Stimulated activated memory B cell treated with anti-CD40 and anti-IgM and Interleukin-4, amounts not matched to agents 10 μg/mL and 1 μg/mL and 100 μg/mL, for 72 hours (primary cell): ENCODE measurements at regions not wholly inside any gene's neighbourhood (a gene's known extent, or its start where the extent isn't known, plus 50 kb on each side); places are given as distances from the start of the nearest gene placed in this dataset.

ENCODE experiments used
- ATAC-seq: fragments of 150-1000 bp; cut with Tn5 transposase; 2 replicates; pipeline ENCODE4 v1.10.0; 2021
- H3K27ac Mint-ChIP-seq: one replicate; pipeline ENCODE4 v1.8.0; 2022; ENCODE audit warnings: mild to moderate bottlenecking, mixed read lengths
- H3K27me3 Mint-ChIP-seq: one replicate; pipeline ENCODE4 v1.8.0; 2022; ENCODE audit warnings: mixed read lengths
- H3K36me3 Mint-ChIP-seq: one replicate; pipeline ENCODE4 v1.8.0; 2022; ENCODE audit warnings: mixed read lengths
- H3K4me1 Mint-ChIP-seq: one replicate; pipeline ENCODE4 v1.8.0; 2022; ENCODE audit warnings: mixed read lengths
- H3K4me3 Mint-ChIP-seq: one replicate; pipeline ENCODE4 v1.8.0; 2022; ENCODE audit warnings: mild to moderate bottlenecking, moderate library complexity, mixed read lengths
- H3K9me3 Mint-ChIP-seq: one replicate; pipeline ENCODE4 v1.8.0; 2022; ENCODE audit warnings: mixed read lengths

DNA sequence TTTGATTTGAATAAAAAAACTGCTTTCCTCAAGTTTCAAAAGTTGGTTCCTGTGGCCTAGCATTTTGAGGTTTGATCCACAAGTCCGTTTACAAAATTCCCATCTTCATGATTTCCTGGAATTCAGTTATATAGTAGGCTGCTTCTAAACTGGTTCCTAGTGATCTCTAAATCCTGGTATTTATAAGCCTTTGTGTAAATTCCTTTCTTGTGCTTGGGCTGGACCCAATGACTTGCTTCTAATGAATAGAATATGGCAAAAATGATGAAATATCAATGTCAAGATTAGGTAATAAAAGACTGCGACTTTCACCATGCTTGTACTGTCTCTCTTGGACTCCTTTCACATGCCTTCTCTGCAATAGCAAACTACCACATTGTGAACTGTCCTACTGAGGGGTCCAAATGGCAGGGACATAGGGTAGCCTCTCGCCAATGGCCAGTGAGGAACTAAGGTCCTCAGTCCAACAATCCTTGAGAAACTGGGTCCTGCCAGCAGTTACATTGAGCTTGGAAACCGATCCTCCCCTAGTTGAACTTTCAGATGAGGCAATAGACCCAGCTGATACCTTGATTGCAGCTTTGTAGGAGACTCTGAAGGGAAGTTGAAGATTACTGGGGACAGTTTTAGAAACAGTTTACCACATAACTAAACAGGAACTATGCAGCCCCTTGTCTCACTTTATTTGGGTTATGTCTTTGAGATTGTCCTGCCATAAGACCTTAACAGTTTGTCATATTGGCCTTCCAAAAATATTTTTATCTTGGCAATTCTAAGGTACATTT, 303.9 kb upstream of the TBC1D5 start:
- Mint-ChIP-seq H3K27me3 (peaks cover 7% of the 10 kb centered on the region), H3K36me3 (no peaks in the 10 kb centered on the region), H3K4me3 (no peak overlapping the region), H3K27ac (no peak overlapping the region), H3K4me1 (no peaks in the 10 kb centered on the region), H3K9me3 (no peaks in the 10 kb centered on the region)
- no peak for ATAC-seq

DNA sequence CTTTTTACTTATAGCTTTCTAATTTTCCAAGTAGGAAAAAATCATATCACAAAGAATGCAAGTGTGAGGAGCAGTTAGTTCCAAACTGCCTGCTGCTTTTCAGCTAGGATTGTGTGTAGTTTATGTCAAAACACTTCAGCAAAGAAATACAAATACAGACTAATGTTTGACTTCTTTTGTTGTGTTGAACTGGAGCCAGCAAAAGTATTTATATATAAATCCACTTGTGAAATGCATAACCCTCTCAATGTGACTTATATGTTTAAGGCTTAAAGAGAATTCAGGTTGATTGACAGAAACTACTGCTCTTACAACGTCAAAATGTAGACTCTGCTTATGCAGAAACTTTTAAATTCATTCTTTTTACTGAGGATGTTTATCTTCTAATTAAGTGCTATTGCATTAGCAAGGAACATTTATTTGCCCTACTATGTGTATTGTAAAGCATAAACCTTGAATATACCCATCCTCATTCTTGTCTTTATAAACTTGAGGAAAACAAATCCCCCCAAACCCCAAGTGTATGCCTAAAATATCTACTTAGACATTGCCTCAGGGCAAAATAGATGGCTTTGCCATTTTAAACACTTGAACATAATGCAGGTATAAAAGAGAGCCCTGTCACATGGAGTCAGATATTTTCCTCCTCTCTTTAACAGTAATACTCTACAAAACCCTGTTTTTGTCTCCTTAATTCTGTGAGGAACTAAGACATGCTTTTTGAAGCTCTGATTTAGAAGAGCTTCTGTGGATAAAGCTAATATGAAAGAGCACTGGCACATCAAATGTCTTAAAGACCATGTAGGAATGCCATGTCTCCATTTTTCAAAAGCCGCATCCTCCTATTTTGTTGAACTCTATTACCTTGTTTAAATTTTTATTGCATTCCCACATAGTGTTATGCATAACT, 302.8 kb upstream of the TBC1D5 start:
- H3K27me3 Mint-ChIP-seq, result peaks cover 16% of the 10 kb centered on the region
- peaks cover 3% of the 10 kb centered on the region for H3K9me3 Mint-ChIP-seq
- H3K36me3 Mint-ChIP-seq, result no peaks in the 10 kb centered on the region
- ATAC-seq, result no peak
- H3K27ac Mint-ChIP-seq, result no peak overlapping the region
- no peak overlapping the region for H3K4me3 Mint-ChIP-seq
- no peaks in the 10 kb centered on the region for H3K4me1 Mint-ChIP-seq

- Mint-ChIP-seq H3K4me3 (no peak overlapping the region), H3K27me3 (peaks cover 16% of the 10 kb centered on the region), H3K36me3 (no peaks in the 10 kb centered on the region), H3K27ac (no peak overlapping the region), H3K4me1 (no peaks in the 10 kb centered on the region), H3K9me3 (peaks cover 3% of the 10 kb centered on the region)
- no peak for ATAC-seq
These were observed 301.8 kb upstream of the TBC1D5 start for GRCh38 chr3:18044191-18044590.

DNA sequence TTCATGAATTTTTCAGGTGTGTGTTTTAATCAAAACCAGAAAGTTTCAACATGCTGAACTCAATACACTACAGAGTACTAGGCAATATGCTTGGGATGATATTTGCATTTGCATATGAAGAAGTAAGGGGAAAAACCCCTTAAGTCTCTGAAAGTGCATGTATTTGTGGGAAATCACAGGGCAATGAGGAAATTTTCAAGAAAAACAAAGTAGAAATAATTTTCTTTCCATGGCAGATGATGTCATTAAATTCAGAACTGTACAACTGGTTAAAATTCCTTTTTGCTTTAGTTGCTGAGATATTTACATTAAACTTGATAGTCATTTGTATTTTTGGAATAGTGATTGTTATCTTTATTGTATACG, 294.0 kb upstream of the TBC1D5 start:
- no peak for ATAC-seq
- peaks cover 10% of the 10 kb centered on the region for H3K27me3 Mint-ChIP-seq
- no peaks in the 10 kb centered on the region for H3K4me1 Mint-ChIP-seq
- H3K4me3 Mint-ChIP-seq, result no peak overlapping the region
- no peak overlapping the region for H3K27ac Mint-ChIP-seq
- H3K36me3 Mint-ChIP-seq, result no peaks in the 10 kb centered on the region
- peaks cover 3% of the 10 kb centered on the region for H3K9me3 Mint-ChIP-seq

DNA sequence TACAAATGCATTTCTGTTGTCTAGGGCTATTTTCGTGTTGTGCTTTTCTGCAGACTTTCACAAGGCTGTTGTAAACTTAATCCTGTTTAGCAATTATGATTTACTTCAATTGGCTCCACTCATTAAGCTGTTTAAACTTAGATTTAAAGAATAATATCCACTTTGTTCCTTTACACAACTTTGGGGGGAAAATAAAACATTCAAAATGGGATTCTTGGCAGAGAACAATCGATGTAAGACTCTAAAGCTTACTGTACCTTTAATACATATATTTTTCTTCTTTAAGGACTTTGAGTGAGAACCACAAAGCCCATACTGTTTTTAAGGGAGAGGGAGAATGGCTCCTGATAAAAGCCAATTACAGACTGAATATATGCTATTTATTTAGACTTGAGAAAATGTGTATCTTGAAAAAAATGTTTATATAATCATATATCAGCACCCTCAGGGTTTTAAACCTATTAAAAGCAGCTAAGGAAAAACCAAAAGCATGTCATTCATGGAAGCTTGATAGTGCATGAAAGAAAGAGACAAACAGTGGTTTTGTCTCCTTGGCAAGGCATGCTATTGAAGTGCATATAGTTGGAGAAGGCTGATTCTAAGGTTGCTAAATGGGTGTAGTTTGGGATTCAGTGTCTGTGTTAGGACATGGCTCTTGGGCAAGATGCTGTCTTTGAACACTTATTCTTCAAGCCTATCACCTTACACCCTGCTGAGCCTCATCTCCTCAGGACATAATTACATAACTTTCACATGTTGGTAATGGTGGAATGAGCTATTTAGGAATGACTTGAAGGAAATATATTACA, 293.4 kb upstream of the TBC1D5 start:
- Mint-ChIP-seq H3K36me3 (no peaks in the 10 kb centered on the region), H3K9me3 (peaks cover 1% of the 10 kb centered on the region), H3K4me3 (no peak overlapping the region), H3K4me1 (no peaks in the 10 kb centered on the region), H3K27ac (no peak overlapping the region), H3K27me3 (peaks cover 9% of the 10 kb centered on the region)
- no peak for ATAC-seq

- Mint-ChIP-seq H3K4me3 (no peak overlapping the region), H3K9me3 (no peaks in the 10 kb centered on the region), H3K27me3 (peaks cover 21% of the 10 kb centered on the region), H3K27ac (no peak overlapping the region), H3K4me1 (no peaks in the 10 kb centered on the region), H3K36me3 (no peaks in the 10 kb centered on the region)
- ATAC-seq, result no peak
These were observed 291.2 kb upstream of the TBC1D5 start for GRCh38 chr3:18033581-18034108.

- no peak for ATAC-seq
- Mint-ChIP-seq H3K36me3 (no peaks in the 10 kb centered on the region), H3K27me3 (peaks cover 52% of the 10 kb centered on the region), H3K4me1 (peaks cover 15% of the 10 kb centered on the region), H3K4me3 (no peak overlapping the region), H3K27ac (no peak overlapping the region), H3K9me3 (no peaks in the 10 kb centered on the region)
These were observed 288.0 kb upstream of the TBC1D5 start for GRCh38 chr3:18030371-18030870.

- peaks cover 65% of the 10 kb centered on the region for H3K27me3 Mint-ChIP-seq
- H3K4me1 Mint-ChIP-seq, result peaks cover 15% of the 10 kb centered on the region
- no peak for ATAC-seq
- H3K36me3 Mint-ChIP-seq, result no peaks in the 10 kb centered on the region
- H3K27ac Mint-ChIP-seq, result no peak overlapping the region
- H3K9me3 Mint-ChIP-seq, result no peaks in the 10 kb centered on the region
- no peak overlapping the region for H3K4me3 Mint-ChIP-seq
These were observed 284.9 kb upstream of the TBC1D5 start for GRCh38 chr3:18027161-18027939.

GRCh38 chr3:18024715-18025114, 282.3 kb upstream of the TBC1D5 start:
- peaks cover 52% of the 10 kb centered on the region for H3K27me3 Mint-ChIP-seq

GRCh38 chr3:18019161-18019495, 276.7 kb upstream of the TBC1D5 start:
- Mint-ChIP-seq H3K27ac (no peak overlapping the region), H3K4me1 (no peaks in the 10 kb centered on the region), H3K27me3 (peaks cover 36% of the 10 kb centered on the region), H3K36me3 (no peaks in the 10 kb centered on the region), H3K9me3 (no peaks in the 10 kb centered on the region), H3K4me3 (no peak overlapping the region)
- ATAC-seq, result no peak

More at GRCh38 chr3:18024715-18025114, 282.3 kb upstream of the TBC1D5 start:
- Mint-ChIP-seq H3K4me3 (no peak overlapping the region), H3K27ac (no peak overlapping the region), H3K9me3 (no peaks in the 10 kb centered on the region), H3K4me1 (peaks cover 15% of the 10 kb centered on the region), H3K36me3 (no peaks in the 10 kb centered on the region)
- peak; percentile 60 for ATAC-seq

GRCh38 chr3:18018491-18019160, 276.2 kb upstream of the TBC1D5 start:
- no peak for ATAC-seq
- no peaks in the 10 kb centered on the region for H3K36me3 Mint-ChIP-seq
- no peaks in the 10 kb centered on the region for H3K9me3 Mint-ChIP-seq
- H3K4me1 Mint-ChIP-seq, result no peaks in the 10 kb centered on the region
- H3K27ac Mint-ChIP-seq, result no peak overlapping the region
- H3K4me3 Mint-ChIP-seq, result no peak overlapping the region
- peaks cover 36% of the 10 kb centered on the region for H3K27me3 Mint-ChIP-seq

DNA sequence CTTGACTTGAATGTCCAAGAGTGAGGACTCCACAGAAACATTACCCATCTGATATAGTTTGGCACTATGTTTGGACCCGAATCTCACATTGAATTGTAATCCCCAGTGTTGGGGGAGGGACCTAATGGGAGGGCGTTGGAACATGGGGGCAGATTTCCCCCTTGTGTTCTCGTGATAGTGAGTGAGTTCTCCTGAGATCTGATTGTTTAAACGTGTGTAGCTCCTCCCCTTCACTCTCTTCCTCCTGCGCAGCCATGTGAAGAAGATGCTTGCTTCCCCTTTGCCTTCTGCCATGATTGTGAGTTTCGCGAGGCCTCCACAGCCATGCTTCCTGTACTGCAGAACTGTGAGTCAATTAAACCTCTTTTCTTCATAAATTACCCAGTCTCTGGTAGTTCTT, 273.9 kb upstream of the TBC1D5 start:
- Mint-ChIP-seq H3K4me3 (no peak overlapping the region), H3K9me3 (peaks cover 2% of the 10 kb centered on the region), H3K4me1 (no peaks in the 10 kb centered on the region)

DNA sequence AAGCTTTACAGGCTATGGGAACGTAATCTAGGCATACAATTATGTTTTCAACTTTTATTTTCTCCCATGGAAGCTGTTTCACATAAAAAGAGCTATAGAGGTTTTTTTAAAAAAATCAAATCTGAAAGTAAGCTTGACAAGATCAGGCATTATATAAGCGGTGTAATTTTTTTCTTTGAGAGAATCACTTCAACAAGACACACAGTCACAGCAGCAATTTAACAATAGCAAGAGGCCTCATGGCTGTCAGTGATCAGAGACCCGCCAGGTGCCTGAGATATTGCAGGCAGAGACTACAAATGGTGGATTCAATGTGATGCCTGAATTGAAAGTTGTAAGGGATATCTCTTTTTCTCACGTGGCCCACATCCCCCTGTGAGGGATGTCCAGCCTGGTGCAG, 270.5 kb upstream of the TBC1D5 start:
- Mint-ChIP-seq H3K4me1 (no peaks in the 10 kb centered on the region), H3K27me3 (peaks cover 24% of the 10 kb centered on the region), H3K9me3 (peaks cover 2% of the 10 kb centered on the region), H3K36me3 (no peaks in the 10 kb centered on the region), H3K27ac (no peak overlapping the region), H3K4me3 (no peak overlapping the region)
- no peak for ATAC-seq

More for the DNA sequence above, 273.9 kb upstream of the TBC1D5 start:
- no peak for ATAC-seq
- H3K27me3 Mint-ChIP-seq, result peaks cover 31% of the 10 kb centered on the region
- no peaks in the 10 kb centered on the region for H3K36me3 Mint-ChIP-seq
- no peak overlapping the region for H3K27ac Mint-ChIP-seq

DNA sequence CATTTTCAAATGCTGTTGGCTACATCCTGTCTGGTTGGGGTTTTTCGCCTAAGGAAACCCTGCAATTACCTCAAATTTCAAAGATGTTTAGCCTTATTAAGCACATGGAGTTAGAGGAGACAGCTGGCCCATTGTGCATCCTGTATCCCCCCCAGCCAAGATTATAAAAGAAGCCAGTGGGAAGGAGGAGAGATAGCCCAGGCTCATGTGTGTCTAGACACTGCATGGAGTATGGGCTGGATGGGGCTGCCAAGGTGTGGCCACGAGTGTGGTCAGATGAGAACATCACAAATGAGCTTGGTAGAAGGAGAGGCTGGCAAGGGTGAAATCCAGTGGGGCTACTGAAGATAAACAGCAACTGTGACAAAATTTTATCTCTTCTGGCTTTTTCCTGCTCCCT, 270.0 kb upstream of the TBC1D5 start:
- Mint-ChIP-seq H3K4me3 (no peak overlapping the region), H3K9me3 (peaks cover 2% of the 10 kb centered on the region), H3K27me3 (peaks cover 26% of the 10 kb centered on the region), H3K36me3 (no peaks in the 10 kb centered on the region), H3K27ac (no peak overlapping the region), H3K4me1 (no peaks in the 10 kb centered on the region)
- ATAC-seq, result no peak
